GM10266 (cell line): ENCODE measurements at regions not wholly inside any gene's neighbourhood (a gene's known extent, or its start where the extent isn't known, plus 50 kb on each side); places are given as distances from the start of the nearest gene placed in this dataset.

Source experiments
- DNase-seq: peaks from one replicate; pipeline ENCODE4 v3.0.0; 2012; ENCODE audit errors: extremely low spot score
- CTCF ChIP-seq: IDR thresholded peaks from 2 replicates; pipeline ENCODE4 v1.5.1; 2012; ENCODE audit warnings: mild to moderate bottlenecking, low read depth; ENCODE audit not compliant: control insufficient read depth, insufficient read depth; ENCODE audit errors: missing control alignments

GRCh38 chr10:2303169-2303568 is 565.8 kb upstream of the ADARB2 start:
- no peak for DNase-seq

GRCh38 chr10:2301227-2301626 is 563.9 kb upstream of the ADARB2 start:
- no peak for TF ChIP-seq CTCF
- no peak for DNase-seq

More at GRCh38 chr10:2303169-2303568, 565.8 kb upstream of the ADARB2 start:
- no peak for TF ChIP-seq CTCF

GRCh38 chr10:2300231-2300630 is 562.9 kb upstream of the ADARB2 start:
- TF ChIP-seq CTCF: no peak
- no peak for DNase-seq

- no peak for DNase-seq
- no peak for TF ChIP-seq CTCF
Observed at GRCh38 chr10:2296179-2296891, 559.0 kb upstream of the ADARB2 start.

GRCh38 chr10:2294739-2295138 is 557.4 kb upstream of the ADARB2 start:
- TF ChIP-seq CTCF: no peak
- DNase-seq: no peak

GRCh38 chr10:2284071-2284470 is 546.7 kb upstream of the ADARB2 start:
- DNase-seq: no peak
- no peak for TF ChIP-seq CTCF

GRCh38 chr10:2282202-2282601 is 544.9 kb upstream of the ADARB2 start:
- no peak for DNase-seq
- TF ChIP-seq CTCF: no peak
